ENCODE measurements at regions not wholly inside any gene's neighbourhood (a gene's known extent, or its start where the extent isn't known, plus 50 kb on each side); places are given as distances from the start of the nearest gene placed in this dataset.

GRCh38 chr7:10845225-10845624, 128.4 kb upstream of the PHF14 start:
- no peaks in the 10 kb centered on the region for H3K4me1 ChIP-seq
- H3K9me3 ChIP-seq: peaks cover 0 to 2% (median 0%) of the 10 kb centered on the region in 4 donors
- H3K27ac ChIP-seq: no peak overlapping the region
- no peaks in the 10 kb centered on the region for H3K27me3 ChIP-seq
- TF ChIP-seq POLR2A (IDR thresholded peaks at IDR 0.05) (no peak), CTCF (IDR thresholded peaks at IDR 0.05) (no peak), EP300 (IDR thresholded peaks at IDR 0.05) (no peak), POLR2AphosphoS5 (IDR thresholded peaks at IDR 0.05) (no peak)
- no peak for DNase-seq
- no peak overlapping the region for H3K4me3 ChIP-seq
- H3K36me3 ChIP-seq: no peaks in the 10 kb centered on the region
- intact Hi-C loops (cut with DNase I): no loop called here
- WGBS, 2 donors: 64 to 76% methylated on average over 2 of the region's 2 CpGs

GRCh38 chr7:10855583-10855982, 118.1 kb upstream of the PHF14 start:
- 95% methylated on average over 16 of the region's 16 CpGs for WGBS, 2 donors
- H3K4me3 ChIP-seq: no peak overlapping the region

GRCh38 chr7:10860516-10860915, 113.2 kb upstream of the PHF14 start:
- Histone ChIP-seq H3K4me1 (no peaks in the 10 kb centered on the region), H3K27me3 (no peaks in the 10 kb centered on the region), H3K36me3 (no peaks in the 10 kb centered on the region), H3K9me3 (no peaks in the 10 kb centered on the region), H3K4me3 (no peak overlapping the region), H3K27ac (no peak overlapping the region)
- no peak for DNase-seq
- WGBS, 2 donors: 69 to 83% methylated on average over 2 of the region's 2 CpGs
- intact Hi-C loops (cut with DNase I): no loop called here
- TF ChIP-seq CTCF (IDR thresholded peaks at IDR 0.05) (no peak), EP300 (IDR thresholded peaks at IDR 0.05) (no peak), POLR2AphosphoS5 (IDR thresholded peaks at IDR 0.05) (no peak), POLR2A (IDR thresholded peaks at IDR 0.05) (no peak)

More at GRCh38 chr7:10855583-10855982, 118.1 kb upstream of the PHF14 start:
- no peak overlapping the region for H3K27ac ChIP-seq
- no peak for TF ChIP-seq POLR2A (IDR thresholded peaks at IDR 0.05)
- TF ChIP-seq EP300 (IDR thresholded peaks at IDR 0.05): no peak
- no peak for TF ChIP-seq POLR2AphosphoS5 (IDR thresholded peaks at IDR 0.05)
- no peak for TF ChIP-seq CTCF (IDR thresholded peaks at IDR 0.05)
- no peak for DNase-seq
- no peaks in the 10 kb centered on the region for H3K9me3 ChIP-seq
- no peaks in the 10 kb centered on the region for H3K36me3 ChIP-seq
- H3K4me1 ChIP-seq: no peaks in the 10 kb centered on the region
- no peaks in the 10 kb centered on the region for H3K27me3 ChIP-seq
- intact Hi-C loops (cut with DNase I): no loop called here

- WGBS, 2 donors: 89 to 95% methylated on average over 7 of the region's 7 CpGs
- H3K4me3 ChIP-seq: no peak overlapping the region
- H3K36me3 ChIP-seq: no peaks in the 10 kb centered on the region
- H3K27ac ChIP-seq: no peak overlapping the region
- no peak for TF ChIP-seq POLR2AphosphoS5 (IDR thresholded peaks at IDR 0.05)
- TF ChIP-seq EP300 (IDR thresholded peaks at IDR 0.05): no peak
- TF ChIP-seq CTCF (IDR thresholded peaks at IDR 0.05): no peak
- no peak for TF ChIP-seq POLR2A (IDR thresholded peaks at IDR 0.05)
- H3K9me3 ChIP-seq: no peaks in the 10 kb centered on the region
- intact Hi-C loops (cut with DNase I): no loop called here
- DNase-seq: no peak
- H3K4me1 ChIP-seq: no peaks in the 10 kb centered on the region
- H3K27me3 ChIP-seq: no peaks in the 10 kb centered on the region
Observed at GRCh38 chr7:10863476-10863875, 110.2 kb upstream of the PHF14 start.

GRCh38 chr7:10874666-10875065, 99.0 kb upstream of the PHF14 start:
- no peak overlapping the region for H3K4me3 ChIP-seq
- H3K4me1 ChIP-seq: no peaks in the 10 kb centered on the region
- WGBS, 2 donors: 33 to 67% methylated on average over 1 of the region's 1 CpG
- TF ChIP-seq POLR2A (IDR thresholded peaks at IDR 0.05) (no peak), POLR2AphosphoS5 (IDR thresholded peaks at IDR 0.05) (no peak), CTCF (IDR thresholded peaks at IDR 0.05) (no peak), EP300 (IDR thresholded peaks at IDR 0.05) (no peak)
- H3K27ac ChIP-seq: no peak overlapping the region
- no peaks in the 10 kb centered on the region for H3K9me3 ChIP-seq
- no peak for DNase-seq
- intact Hi-C loops (cut with DNase I): no loop called here
- no peaks in the 10 kb centered on the region for H3K36me3 ChIP-seq
- H3K27me3 ChIP-seq: no peaks in the 10 kb centered on the region

Measured in sigmoid colon (tissue), 6 donors.